Head of caudate nucleus (tissue), 42 donors: ENCODE measurements at regions not wholly inside any gene's neighbourhood (a gene's known extent, or its start where the extent isn't known, plus 50 kb on each side); places are given as distances from the start of the nearest gene placed in this dataset.
A peak's percentile ranks its signal among the peaks of the same experiment; 100 is the strongest.

Experiments used
- DNase-seq, 42 donors: peaks; one replicate each; pipeline versions ENCODE4 v3.0.0 to v3.0.0-alpha.2; 2020 to 2021; ENCODE audit warnings: mixed read lengths in 7 of 42
- intact Hi-C: fragments of 100-400 bp; cut with DNase I; formaldehyde crosslinking; loops from one replicate; pipeline ENCODE4 v1.15.0; 2022

- no peak for DNase-seq
- intact Hi-C loops: loop anchor here (10.0 kb wide), 1 partner anchor 291 kb away; the partner anchor contains the start of gene SALL1
These were observed 121.8 kb downstream of the CYLD start for GRCh38 chr16:50863644-50864144.

GRCh38 chr16:50862818-50863643 lies 121.1 kb downstream of the CYLD start:
- intact Hi-C loops: loop anchor here (10.0 kb wide), 1 partner anchor 292 kb away; the partner anchor contains the start of gene SALL1
- peak; percentile 47 to 88 (median 76) for DNase-seq

- intact Hi-C loops: loop anchor here (10.0 kb wide), 1 partner anchor 293 kb away; the partner anchor contains the start of gene SALL1
- DNase-seq: peak in 2 of 42 donors; percentile 27 to 56
These were observed 120.1 kb downstream of the CYLD start for GRCh38 chr16:50861970-50862411.

- intact Hi-C loops: loop anchor here (10.0 kb wide), 1 partner anchor 293 kb away; the partner anchor contains the start of gene SALL1
- peak in 1 of 42 donors; percentile 44 for DNase-seq
These were observed 119.6 kb downstream of the CYLD start for GRCh38 chr16:50861451-50861850.

GRCh38 chr16:50859628-50860360 lies 117.9 kb downstream of the CYLD start:
- DNase-seq: peak in 1 of 42 donors; percentile 40
- intact Hi-C loops: loop anchor here (10.0 kb wide), 1 partner anchor 295 kb away; the partner anchor contains the start of gene SALL1

- DNase-seq: no peak
- intact Hi-C loops: no loop called here
These were observed 117.2 kb downstream of the CYLD start for GRCh38 chr16:50858877-50859627.

GRCh38 chr16:50858376-50858775 lies 116.5 kb downstream of the CYLD start:
- intact Hi-C loops: no loop called here
- DNase-seq: peak in 1 of 42 donors; percentile 34

- peak in 1 of 42 donors; percentile 39 for DNase-seq
- intact Hi-C loops: no loop called here
These were observed 116.0 kb downstream of the CYLD start for GRCh38 chr16:50857881-50858280.

- intact Hi-C loops: no loop called here
These were observed 115.1 kb downstream of the CYLD start for GRCh38 chr16:50856991-50857390.

GRCh38 chr16:50853329-50853728 lies 111.4 kb downstream of the CYLD start:
- DNase-seq: no peak
- intact Hi-C loops: no loop called here

More at GRCh38 chr16:50856991-50857390, 115.1 kb downstream of the CYLD start:
- DNase-seq: peak in 1 of 42 donors; percentile 41
